ENCODE measurements at regions not wholly inside any gene's neighbourhood (a gene's known extent, or its start where the extent isn't known, plus 50 kb on each side); places are given as distances from the start of the nearest gene placed in this dataset.

DNA sequence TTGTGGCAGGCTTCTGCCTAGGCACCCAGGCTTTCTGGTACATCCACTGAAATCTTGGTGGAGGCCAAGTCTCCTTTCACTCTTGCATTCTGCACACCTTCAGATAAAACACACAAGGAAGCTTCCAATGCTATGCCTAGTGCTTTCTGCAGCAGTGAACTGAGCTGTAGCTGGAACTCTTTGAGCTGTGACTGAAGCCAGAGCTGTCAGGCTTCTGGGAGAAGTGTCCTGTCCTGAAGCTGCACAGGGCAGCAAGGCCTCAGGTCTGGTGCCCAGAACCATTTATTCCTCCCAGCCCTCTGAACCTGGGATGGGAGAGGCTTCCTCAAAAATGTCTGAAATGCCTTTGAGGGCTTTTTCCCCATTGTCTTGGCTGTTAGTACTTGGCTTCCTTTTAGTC, 941.7 kb downstream of the LRFN5 start:
- Histone ChIP-seq H3K36me3 (replicated peaks in 1 of 2; ENCODE audit: control extremely low read depth in 1 of 2, control insufficient read depth in 1 of 2, extremely low read depth in 1 of 2, insufficient read depth in 2 of 2, low read length in 1 of 2) (no peaks in the 10 kb centered on the region), H3K4me1 (ENCODE audit: control insufficient read depth in 2 of 2, insufficient read depth in 2 of 2, low read length in 2 of 2) (no peaks in the 10 kb centered on the region), H3K27me3 (replicated peaks in 1 of 4; ENCODE audit: control extremely low read depth in 1 of 4, control insufficient read depth in 3 of 4, insufficient read depth in 4 of 4, low read length in 3 of 4) (no peaks in the 10 kb centered on the region), H3K27ac (ENCODE audit: low read length in 2 of 2) (no peak overlapping the region), H2AFZ (ENCODE audit: insufficient read depth, low read depth, low read length, poor library complexity, severe bottlenecking) (no peak overlapping the region), H3K9me3 (ENCODE audit: control extremely low read depth in 1 of 3, control insufficient read depth in 2 of 3, insufficient read depth in 1 of 3, low read length in 2 of 3) (no peaks in the 10 kb centered on the region), H3K79me2 (ENCODE audit: control insufficient read depth, insufficient read depth, low read length) (no peaks in the 10 kb centered on the region), H3K4me3 (ENCODE audit: control extremely low read depth in 1 of 5, extremely low read depth in 1 of 5, insufficient read depth in 1 of 5, low read depth in 2 of 5, low read length in 4 of 5) (no peak overlapping the region), H3K4me2 (replicated peaks; ENCODE audit: low read depth, low read length, poor library complexity, severe bottlenecking) (no peak overlapping the region), H4K20me1 (ENCODE audit: control insufficient read depth, insufficient read depth, low read length, poor library complexity, severe bottlenecking) (no peaks in the 10 kb centered on the region), H3K9ac (ENCODE audit: low read length) (no peak overlapping the region)
- CTCF ChIA-PET, result no interaction called here
- H3K4me3 Mint-ChIP-seq, result no peak overlapping the region
- ATAC-seq (ENCODE audit: low read depth) (no peak), DNase-seq (no peak)
- no peaks in the 10 kb centered on the region for H3K9me3 Mint-ChIP-seq (ENCODE audit: insufficient read depth)
- H3K27me3 Mint-ChIP-seq, result no peaks in the 10 kb centered on the region
- intact Hi-C loops (cut with micrococcal nuclease), result no loop called here
- TF ChIP-seq EZH2 (IDR thresholded peaks at IDR 0.05; ENCODE audit: borderline replicate concordance, insufficient read depth, low read depth, low read length, poor library complexity, severe bottlenecking), result no peak
- TF ChIP-seq, protein P1, sequence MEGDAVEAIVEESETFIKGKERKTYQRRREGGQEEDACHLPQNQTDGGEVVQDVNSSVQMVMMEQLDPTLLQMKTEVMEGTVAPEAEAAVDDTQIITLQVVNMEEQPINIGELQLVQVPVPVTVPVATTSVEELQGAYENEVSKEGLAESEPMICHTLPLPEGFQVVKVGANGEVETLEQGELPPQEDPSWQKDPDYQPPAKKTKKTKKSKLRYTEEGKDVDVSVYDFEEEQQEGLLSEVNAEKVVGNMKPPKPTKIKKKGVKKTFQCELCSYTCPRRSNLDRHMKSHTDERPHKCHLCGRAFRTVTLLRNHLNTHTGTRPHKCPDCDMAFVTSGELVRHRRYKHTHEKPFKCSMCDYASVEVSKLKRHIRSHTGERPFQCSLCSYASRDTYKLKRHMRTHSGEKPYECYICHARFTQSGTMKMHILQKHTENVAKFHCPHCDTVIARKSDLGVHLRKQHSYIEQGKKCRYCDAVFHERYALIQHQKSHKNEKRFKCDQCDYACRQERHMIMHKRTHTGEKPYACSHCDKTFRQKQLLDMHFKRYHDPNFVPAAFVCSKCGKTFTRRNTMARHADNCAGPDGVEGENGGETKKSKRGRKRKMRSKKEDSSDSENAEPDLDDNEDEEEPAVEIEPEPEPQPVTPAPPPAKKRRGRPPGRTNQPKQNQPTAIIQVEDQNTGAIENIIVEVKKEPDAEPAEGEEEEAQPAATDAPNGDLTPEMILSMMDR (IDR thresholded peaks at IDR 0.05), result no peak
- H3K27ac Mint-ChIP-seq, result no peak overlapping the region
- no peaks in the 10 kb centered on the region for H3K4me1 Mint-ChIP-seq
- POLR2A ChIA-PET, result no interaction called here

DNA sequence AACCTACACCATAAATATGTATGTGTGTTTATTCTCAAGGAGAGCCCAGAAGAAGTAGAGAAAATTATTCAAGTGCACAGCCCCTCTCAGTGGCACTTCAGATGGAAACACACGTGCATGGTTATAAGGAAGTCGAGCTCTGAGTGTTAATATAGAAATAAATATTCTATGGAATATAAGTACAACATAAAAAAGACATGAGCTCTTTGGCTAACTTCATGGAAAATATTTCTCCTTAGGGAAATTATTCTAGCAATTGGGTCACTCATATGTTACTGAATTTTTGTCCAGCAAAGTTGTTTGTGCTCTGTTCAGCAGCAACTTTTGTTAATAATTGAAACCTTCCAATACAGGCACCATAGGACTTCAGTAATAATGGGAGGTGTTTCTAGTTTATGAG, 939.0 kb downstream of the LRFN5 start:
- no peak for TF ChIP-seq EZH2 (IDR thresholded peaks at IDR 0.05; ENCODE audit: borderline replicate concordance, insufficient read depth, low read depth, low read length, poor library complexity, severe bottlenecking)
- TF ChIP-seq, protein P1 (IDR thresholded peaks at IDR 0.05), result no peak
- Histone ChIP-seq H3K36me3 (replicated peaks in 1 of 2; ENCODE audit: control extremely low read depth in 1 of 2, control insufficient read depth in 1 of 2, extremely low read depth in 1 of 2, insufficient read depth in 2 of 2, low read length in 1 of 2) (no peaks in the 10 kb centered on the region), H3K27ac (ENCODE audit: low read length in 2 of 2) (no peak overlapping the region), H3K27me3 (replicated peaks in 1 of 4; ENCODE audit: control extremely low read depth in 1 of 4, control insufficient read depth in 3 of 4, insufficient read depth in 4 of 4, low read length in 3 of 4) (no peaks in the 10 kb centered on the region), H3K4me1 (ENCODE audit: control insufficient read depth in 2 of 2, insufficient read depth in 2 of 2, low read length in 2 of 2) (no peaks in the 10 kb centered on the region), H3K9me3 (ENCODE audit: control extremely low read depth in 1 of 3, control insufficient read depth in 2 of 3, insufficient read depth in 1 of 3, low read length in 2 of 3) (no peaks in the 10 kb centered on the region), H3K4me3 (ENCODE audit: control extremely low read depth in 1 of 5, extremely low read depth in 1 of 5, insufficient read depth in 1 of 5, low read depth in 2 of 5, low read length in 4 of 5) (no peak overlapping the region), H4K20me1 (ENCODE audit: control insufficient read depth, insufficient read depth, low read length, poor library complexity, severe bottlenecking) (no peaks in the 10 kb centered on the region), H2AFZ (ENCODE audit: insufficient read depth, low read depth, low read length, poor library complexity, severe bottlenecking) (no peak overlapping the region), H3K4me2 (replicated peaks; ENCODE audit: low read depth, low read length, poor library complexity, severe bottlenecking) (no peak overlapping the region), H3K9ac (ENCODE audit: low read length) (no peak overlapping the region), H3K79me2 (ENCODE audit: control insufficient read depth, insufficient read depth, low read length) (no peaks in the 10 kb centered on the region)
- no peak overlapping the region for H3K4me3 Mint-ChIP-seq
- no peak for DNase-seq
- no peak overlapping the region for H3K27ac Mint-ChIP-seq
- no peaks in the 10 kb centered on the region for H3K27me3 Mint-ChIP-seq
- WGBS (ENCODE audit: insufficient coverage), result no CpG with 5 or more reads among the region's 2 CpGs
- ChIA-PET CTCF (no interaction called here), POLR2A (no interaction called here)
- no peaks in the 10 kb centered on the region for H3K4me1 Mint-ChIP-seq
- intact Hi-C loops (cut with micrococcal nuclease), result no loop called here
- no peaks in the 10 kb centered on the region for H3K9me3 Mint-ChIP-seq (ENCODE audit: insufficient read depth)
- no peak for ATAC-seq (ENCODE audit: low read depth)

All from B cell (primary cell).